CD8-positive, alpha-beta memory T cell (primary cell): ENCODE measurements at regions not wholly inside any gene's neighbourhood (a gene's known extent, or its start where the extent isn't known, plus 50 kb on each side); places are given as distances from the start of the nearest gene placed in this dataset.
A peak's percentile ranks its signal among the peaks of the same experiment; 100 is the strongest.

Experiments used
- CTCF ChIA-PET: fragments of 350-600 bp; sonication (Branson Sonifier 250); formaldehyde crosslinking; loops from one replicate; lab custom pipeline; 2021; ENCODE audit warnings: antibody characterized with exemption; lab: Charles Lee
- POLR2A ChIA-PET: fragments of 350-600 bp; sonication (Branson Sonifier 250); formaldehyde crosslinking; loops from one replicate; lab custom pipeline; 2021; ENCODE audit warnings: antibody characterized with exemption; lab: Charles Lee
- DNase-seq, 5 donors: peaks; one replicate each; pipeline versions ENCODE4 v3.0.0 to v3.0.0-alpha.2; 2020 to 2022; ENCODE audit warnings: mixed read lengths in 1 of 5
- H3K27ac ChIP-seq: one replicate; pipeline ENCODE4 v1.7.0; 2013; ENCODE audit warnings: low read depth, mild to moderate bottlenecking, low read length, moderate library complexity
- H3K27me3 ChIP-seq: 2 replicates; pipeline ENCODE4 v1.7.0; 2013; ENCODE audit warnings: low read length, mild to moderate bottlenecking; ENCODE audit not compliant: insufficient read depth, poor library complexity, severe bottlenecking
- H3K36me3 ChIP-seq: 2 replicates; pipeline ENCODE4 v1.7.0; 2013; ENCODE audit warnings: mild to moderate bottlenecking, low read length, moderate library complexity; ENCODE audit not compliant: insufficient read depth
- H3K4me1 ChIP-seq: 2 replicates; pipeline ENCODE4 v1.7.0; 2013; ENCODE audit warnings: mild to moderate bottlenecking, low read length, moderate library complexity; ENCODE audit not compliant: insufficient read depth
- H3K4me3 ChIP-seq: 2 replicates; pipeline ENCODE4 v1.7.0; 2013; ENCODE audit warnings: mild to moderate bottlenecking, low read length
- H3K9me3 ChIP-seq: 2 replicates; pipeline ENCODE4 v1.7.0; 2013; ENCODE audit warnings: mild to moderate bottlenecking, low read length
- H3K27ac Mint-ChIP-seq, 8 donors: one replicate each; pipeline ENCODE4 v1.8.0; 2020 to 2021; ENCODE audit warnings: mixed read lengths in 8 of 8, mild to moderate bottlenecking in 6 of 8, inconsistent platforms in 3 of 8, moderate library complexity in 3 of 8
- H3K27me3 Mint-ChIP-seq, 2 donors: one replicate each; pipeline ENCODE4 v1.8.0; 2020 to 2021; ENCODE audit warnings: mixed read lengths in 2 of 2, mild to moderate bottlenecking in 1 of 2, moderate library complexity in 1 of 2
- H3K36me3 Mint-ChIP-seq, 3 donors: one replicate each; pipeline ENCODE4 v1.8.0; 2020 to 2021; ENCODE audit warnings: mixed read lengths in 3 of 3, inconsistent platforms in 1 of 3, mild to moderate bottlenecking in 1 of 3
- H3K4me1 Mint-ChIP-seq, 3 donors: one replicate each; pipeline ENCODE4 v1.8.0; 2020 to 2021; ENCODE audit warnings: mixed read lengths in 3 of 3, inconsistent platforms in 1 of 3, mild to moderate bottlenecking in 1 of 3
- H3K4me3 Mint-ChIP-seq, 7 donors: one replicate each; pipeline ENCODE4 v1.8.0; 2020 to 2021; ENCODE audit warnings: mixed read lengths in 7 of 7, mild to moderate bottlenecking in 6 of 7, moderate library complexity in 4 of 7, inconsistent platforms in 2 of 7
- H3K9me3 Mint-ChIP-seq, 5 donors: one replicate each; pipeline ENCODE4 v1.8.0; 2020 to 2022; ENCODE audit warnings: mixed read lengths in 5 of 5, mild to moderate bottlenecking in 3 of 5, moderate library complexity in 2 of 5, inconsistent platforms in 1 of 5

DNA sequence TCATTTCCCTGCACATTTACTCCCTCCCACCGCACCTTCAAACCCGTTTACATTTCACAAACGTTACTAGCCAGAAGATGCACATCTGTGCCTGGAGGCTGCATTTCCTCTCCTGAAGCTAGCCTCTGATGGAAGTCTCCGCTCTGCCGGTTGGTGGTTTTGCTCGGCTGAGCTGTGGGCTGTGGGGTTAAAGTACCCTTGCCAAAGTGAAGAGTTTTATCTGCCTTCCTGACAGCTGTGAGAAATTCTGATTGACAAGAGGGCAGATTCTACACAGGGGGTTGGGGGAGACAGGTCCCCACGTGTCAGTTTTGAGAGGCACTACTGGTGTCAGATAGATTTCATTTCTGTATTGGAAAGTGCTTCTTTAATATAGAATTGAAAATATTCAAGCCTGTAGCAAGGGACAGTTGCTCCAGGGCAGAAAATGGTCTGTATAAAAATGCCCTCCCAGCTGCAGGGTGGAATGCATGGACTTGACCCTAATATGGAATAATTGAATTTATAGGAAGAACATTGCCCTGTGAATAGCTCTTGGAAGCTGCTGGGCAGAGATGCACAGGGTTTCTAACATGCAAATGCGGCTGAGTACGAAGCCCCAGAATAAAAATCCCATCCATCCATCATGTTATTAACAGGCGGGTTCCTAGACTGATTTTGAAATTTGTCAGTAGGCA is 201.1 kb upstream of the RGMA start:
- ChIA-PET POLR2A (no interaction called here), CTCF (no interaction called here)
- Mint-ChIP-seq H3K4me1 (peaks cover 1 to 5% (median 5%) of the 10 kb centered on the region in 3 donors), H3K9me3 (no peaks in the 10 kb centered on the region), H3K27me3 (peaks cover 10 to 52% of the 10 kb centered on the region in 2 donors), H3K36me3 (no peaks in the 10 kb centered on the region), H3K4me3 (no peak overlapping the region), H3K27ac (no peak overlapping the region)
- H3K36me3 ChIP-seq: no peaks in the 10 kb centered on the region
- no peaks in the 10 kb centered on the region for H3K4me1 ChIP-seq
- no peak overlapping the region for H3K27ac ChIP-seq
- no peaks in the 10 kb centered on the region for H3K27me3 ChIP-seq
- DNase-seq: peak in 1 of 5 donors; percentile 6
- H3K4me3 ChIP-seq: no peak overlapping the region
- H3K9me3 ChIP-seq: no peaks in the 10 kb centered on the region

DNA sequence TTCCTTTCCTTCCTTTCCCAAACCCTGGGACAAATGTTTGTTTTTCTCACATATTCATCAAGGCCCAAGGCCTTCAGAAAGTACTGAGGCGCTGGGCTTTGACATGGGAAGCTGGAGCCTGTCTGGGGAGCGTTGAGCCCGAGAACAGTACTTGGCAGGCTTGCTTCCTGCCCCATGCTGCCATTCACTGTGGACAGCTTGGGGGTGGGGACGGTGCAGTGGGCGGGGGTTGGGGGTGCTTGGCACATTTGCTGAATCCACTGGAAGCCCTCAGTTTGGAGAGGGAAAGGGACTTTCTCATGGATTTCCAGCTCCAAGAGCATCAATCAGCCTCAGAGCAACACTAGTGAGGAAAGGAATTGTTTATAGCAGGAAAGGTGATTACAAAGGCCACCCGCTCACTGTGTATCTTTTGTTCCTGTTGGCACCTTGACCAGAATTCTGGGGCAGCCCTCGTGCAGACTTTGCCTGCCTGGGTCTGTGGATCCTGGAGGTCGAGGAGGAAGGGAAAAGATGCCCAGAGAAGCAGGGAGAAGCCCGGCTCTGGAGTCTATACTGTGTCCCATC is 199.8 kb upstream of the RGMA start:
- H3K9me3 ChIP-seq: no peaks in the 10 kb centered on the region
- H3K36me3 ChIP-seq: no peaks in the 10 kb centered on the region
- no peak for DNase-seq
- H3K27me3 ChIP-seq: no peaks in the 10 kb centered on the region
- POLR2A ChIA-PET: no interaction called here
- H3K4me1 ChIP-seq: no peaks in the 10 kb centered on the region
- Mint-ChIP-seq H3K4me3 (no peak overlapping the region), H3K4me1 (peaks cover 1 to 5% (median 5%) of the 10 kb centered on the region in 3 donors), H3K27ac (no peak overlapping the region), H3K27me3 (peaks cover 10 to 59% of the 10 kb centered on the region in 2 donors), H3K36me3 (no peaks in the 10 kb centered on the region), H3K9me3 (no peaks in the 10 kb centered on the region)
- CTCF ChIA-PET: interaction anchor here (0.9 kb wide), 1 partner anchor 26 kb away, joined by 3 read pairs; no protein-coding TSS in a partner anchor
- H3K27ac ChIP-seq: no peak overlapping the region
- no peak overlapping the region for H3K4me3 ChIP-seq

DNA sequence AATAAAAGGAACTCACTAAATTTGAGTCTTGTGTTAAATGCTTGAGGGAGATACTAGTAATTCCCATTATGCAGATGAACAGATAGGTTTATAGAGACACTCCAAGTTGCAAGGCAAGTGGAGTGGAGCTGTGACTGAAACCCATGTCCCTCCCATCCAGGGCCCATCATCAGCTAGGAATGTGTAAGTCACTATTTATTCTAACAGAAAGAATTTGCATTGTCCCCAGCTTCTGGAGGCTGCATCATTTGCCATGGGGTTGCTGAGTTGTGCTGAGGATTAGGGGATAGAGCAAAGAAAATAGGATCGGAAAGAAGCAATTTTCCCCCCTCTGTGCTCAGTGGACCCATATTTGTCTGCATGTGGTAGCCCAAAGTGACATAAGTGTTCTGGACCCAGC is 197.4 kb upstream of the RGMA start:
- no peaks in the 10 kb centered on the region for H3K36me3 Mint-ChIP-seq
- Histone ChIP-seq H3K27ac (no peak overlapping the region), H3K36me3 (no peaks in the 10 kb centered on the region), H3K4me3 (no peak overlapping the region), H3K4me1 (no peaks in the 10 kb centered on the region), H3K9me3 (no peaks in the 10 kb centered on the region), H3K27me3 (no peaks in the 10 kb centered on the region)
- H3K27me3 Mint-ChIP-seq: peaks cover 10 to 64% of the 10 kb centered on the region in 2 donors
- H3K27ac Mint-ChIP-seq: no peak overlapping the region
- no peak for DNase-seq
- H3K4me1 Mint-ChIP-seq: peaks cover 1 to 5% (median 5%) of the 10 kb centered on the region in 3 donors
- H3K4me3 Mint-ChIP-seq: no peak overlapping the region
- ChIA-PET POLR2A (no interaction called here), CTCF (no interaction called here)
- H3K9me3 Mint-ChIP-seq: peaks cover 0 to 2% (median 0%) of the 10 kb centered on the region in 5 donors

DNA sequence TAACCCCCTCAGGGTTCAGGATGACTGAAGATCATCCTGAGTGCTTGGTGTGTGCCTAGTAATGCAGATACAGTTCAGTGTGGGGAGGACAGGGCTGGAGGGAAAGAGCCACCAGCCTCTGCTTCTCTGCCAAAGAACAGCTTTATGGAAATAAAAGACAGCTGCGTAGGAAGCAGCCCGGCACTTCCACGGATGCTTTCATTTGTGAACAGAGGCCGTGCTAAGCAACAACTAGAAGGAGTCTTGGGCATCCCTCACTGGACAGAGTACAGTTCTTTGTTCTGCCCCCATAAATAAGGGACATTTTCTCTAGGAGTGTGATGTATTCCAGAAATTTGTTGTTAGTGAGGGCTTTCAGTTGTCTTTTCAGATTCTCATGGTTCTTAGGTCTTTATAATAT is 194.8 kb upstream of the RGMA start:
- Histone ChIP-seq H3K9me3 (no peaks in the 10 kb centered on the region), H3K27me3 (no peaks in the 10 kb centered on the region), H3K36me3 (no peaks in the 10 kb centered on the region), H3K4me1 (no peaks in the 10 kb centered on the region), H3K4me3 (no peak overlapping the region), H3K27ac (no peak overlapping the region)
- Mint-ChIP-seq H3K27ac (peak overlapping the region in 1 of 8 donors; percentile 5), H3K9me3 (peaks cover 0 to 2% (median 0%) of the 10 kb centered on the region in 5 donors), H3K27me3 (peaks cover 1 to 56% of the 10 kb centered on the region in 2 donors), H3K4me1 (no peaks in the 10 kb centered on the region), H3K4me3 (no peak overlapping the region), H3K36me3 (no peaks in the 10 kb centered on the region)
- ChIA-PET CTCF (no interaction called here), POLR2A (no interaction called here)
- DNase-seq: no peak

DNA sequence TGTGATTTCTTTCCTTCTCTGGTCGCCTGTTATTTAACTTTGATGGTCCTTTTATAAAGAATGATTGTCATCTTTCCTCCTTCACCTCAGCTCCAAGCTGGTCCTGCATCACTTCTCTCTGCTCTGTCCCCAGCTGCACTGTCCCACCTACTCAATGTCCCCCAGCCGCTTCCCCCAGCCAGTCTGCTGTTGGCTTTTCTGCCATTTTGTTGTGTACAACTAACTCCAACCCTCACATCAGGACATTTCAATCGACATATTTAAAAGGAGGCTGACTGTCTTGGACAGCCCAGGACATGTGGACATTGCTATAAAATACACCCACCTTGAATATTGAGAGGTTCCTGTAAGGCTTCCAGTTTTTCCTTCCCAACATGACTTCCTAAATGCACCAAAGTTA is 193.8 kb upstream of the RGMA start:
- Histone ChIP-seq H3K27me3 (no peaks in the 10 kb centered on the region), H3K27ac (no peak overlapping the region), H3K9me3 (no peaks in the 10 kb centered on the region), H3K4me1 (no peaks in the 10 kb centered on the region), H3K36me3 (no peaks in the 10 kb centered on the region), H3K4me3 (no peak overlapping the region)
- H3K4me1 Mint-ChIP-seq: no peaks in the 10 kb centered on the region
- DNase-seq: no peak
- H3K27ac Mint-ChIP-seq: no peak overlapping the region
- peaks cover 0 to 2% (median 0%) of the 10 kb centered on the region in 5 donors for H3K9me3 Mint-ChIP-seq
- no peak overlapping the region for H3K4me3 Mint-ChIP-seq
- ChIA-PET CTCF (no interaction called here), POLR2A (no interaction called here)
- H3K36me3 Mint-ChIP-seq: no peaks in the 10 kb centered on the region
- peaks cover 1 to 53% of the 10 kb centered on the region in 2 donors for H3K27me3 Mint-ChIP-seq

DNA sequence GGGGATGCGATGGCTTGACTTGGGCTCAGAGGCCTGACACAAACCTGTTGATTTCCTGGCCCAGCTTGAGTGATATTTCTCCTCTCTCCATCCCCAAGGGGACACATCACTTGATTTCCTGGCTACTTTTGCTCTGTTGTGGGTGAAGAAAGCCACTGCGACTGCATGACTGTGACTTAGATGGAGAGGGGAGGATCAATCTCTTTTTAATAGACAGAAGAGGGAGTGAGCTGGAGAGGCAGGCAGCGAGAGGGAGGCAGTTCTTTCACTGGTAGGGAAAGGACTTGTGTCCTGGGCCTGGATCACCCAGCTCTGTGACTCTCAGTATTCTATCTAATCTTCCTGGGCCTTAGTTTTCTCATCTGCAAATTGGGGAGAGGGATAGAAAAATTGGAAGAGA is 189.8 kb upstream of the RGMA start:
- Mint-ChIP-seq H3K36me3 (no peaks in the 10 kb centered on the region), H3K27ac (no peak overlapping the region), H3K4me1 (no peaks in the 10 kb centered on the region), H3K4me3 (no peak overlapping the region), H3K9me3 (peaks cover 0 to 2% (median 0%) of the 10 kb centered on the region in 5 donors), H3K27me3 (peaks cover 6 to 42% of the 10 kb centered on the region in 2 donors)
- Histone ChIP-seq H3K4me1 (no peaks in the 10 kb centered on the region), H3K4me3 (no peak overlapping the region), H3K27ac (no peak overlapping the region), H3K27me3 (no peaks in the 10 kb centered on the region), H3K9me3 (no peaks in the 10 kb centered on the region), H3K36me3 (no peaks in the 10 kb centered on the region)
- ChIA-PET POLR2A (no interaction called here), CTCF (no interaction called here)
- DNase-seq: no peak

DNA sequence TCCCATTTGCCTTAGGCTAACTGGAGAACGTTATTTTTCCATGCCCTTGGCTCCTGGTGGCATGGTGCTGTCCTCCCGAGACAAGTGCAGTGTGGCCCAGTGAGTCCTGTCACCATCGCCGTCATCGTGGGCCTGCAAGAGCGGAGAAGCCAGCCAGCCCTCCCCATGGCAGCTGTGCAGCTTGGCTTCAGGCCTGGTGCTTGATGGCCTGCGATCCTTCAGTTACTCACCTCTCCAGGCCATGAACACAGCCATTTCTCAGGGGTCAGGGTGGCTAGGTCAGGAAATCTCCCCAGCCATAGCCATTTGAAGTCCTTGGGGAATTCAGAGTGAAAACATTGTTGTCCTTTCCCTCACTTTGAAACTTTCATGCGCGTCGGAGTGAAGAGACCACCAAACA is 189.0 kb upstream of the RGMA start:
- POLR2A ChIA-PET: no interaction called here
- no peak overlapping the region for H3K27ac ChIP-seq
- no peaks in the 10 kb centered on the region for H3K4me1 Mint-ChIP-seq

DNA sequence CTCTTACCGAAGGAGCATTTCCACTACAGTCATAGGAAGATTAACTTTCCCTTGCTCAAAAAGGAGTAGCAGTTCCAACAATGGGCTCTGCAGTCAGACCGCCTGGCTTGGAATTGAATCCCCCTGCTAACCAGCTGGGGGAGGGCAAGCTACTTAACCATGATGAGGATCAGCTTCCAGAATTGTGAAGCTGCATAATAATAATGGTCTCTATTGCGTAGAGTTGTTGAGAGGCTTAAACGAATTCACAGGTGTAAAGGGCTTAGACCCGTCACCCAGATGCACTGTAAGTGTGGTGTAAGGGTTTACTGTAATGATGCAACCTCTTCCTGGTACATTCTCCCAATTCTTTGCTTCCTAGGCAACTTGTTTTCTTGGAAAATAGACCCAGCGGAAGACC is 185.2 kb upstream of the RGMA start:
- H3K4me1 ChIP-seq: no peaks in the 10 kb centered on the region
- no peak for DNase-seq
- H3K9me3 ChIP-seq: no peaks in the 10 kb centered on the region
- no peaks in the 10 kb centered on the region for H3K27me3 ChIP-seq
- H3K4me3 ChIP-seq: no peak overlapping the region
- H3K9me3 Mint-ChIP-seq: peaks cover 0 to 25% (median 3%) of the 10 kb centered on the region in 5 donors
- no peak overlapping the region for H3K4me3 Mint-ChIP-seq
- peaks cover 0 to 13% (median 0%) of the 10 kb centered on the region in 3 donors for H3K36me3 Mint-ChIP-seq
- H3K36me3 ChIP-seq: no peaks in the 10 kb centered on the region
- H3K27ac Mint-ChIP-seq: no peak overlapping the region
- H3K27me3 Mint-ChIP-seq: peaks cover 8 to 20% of the 10 kb centered on the region in 2 donors
- H3K4me1 Mint-ChIP-seq: no peaks in the 10 kb centered on the region
- POLR2A ChIA-PET: no interaction called here
- CTCF ChIA-PET: no interaction called here
- no peak overlapping the region for H3K27ac ChIP-seq

More for the DNA sequence above, 189.0 kb upstream of the RGMA start:
- H3K27me3 ChIP-seq: no peaks in the 10 kb centered on the region
- Mint-ChIP-seq H3K27ac (no peak overlapping the region), H3K27me3 (peaks cover 6 to 37% of the 10 kb centered on the region in 2 donors), H3K4me3 (no peak overlapping the region), H3K36me3 (peaks cover 0 to 1% (median 0%) of the 10 kb centered on the region in 3 donors), H3K9me3 (peaks cover 0 to 3% (median under 1%) of the 10 kb centered on the region in 5 donors)
- no peak for DNase-seq
- H3K9me3 ChIP-seq: no peaks in the 10 kb centered on the region
- no peaks in the 10 kb centered on the region for H3K4me1 ChIP-seq
- H3K4me3 ChIP-seq: no peak overlapping the region
- CTCF ChIA-PET: no interaction called here
- no peaks in the 10 kb centered on the region for H3K36me3 ChIP-seq
